Nephron progenitor cell (in vitro differentiated cells): ENCODE measurements at regions not wholly inside any gene's neighbourhood (a gene's known extent, or its start where the extent isn't known, plus 50 kb on each side); places are given as distances from the start of the nearest gene placed in this dataset.
A peak's percentile ranks its signal among the peaks of the same experiment; 100 is the strongest.
"Not testable (repeated sequence)": the region's sequence is repeated elsewhere in the genome, so short reads cannot be mapped to it uniquely, and the experiment has no call there.

Experiments used
- DNase-seq: peaks from one replicate; pipeline ENCODE4 v3.0.0; 2021
- H3K27ac Mint-ChIP-seq: 2 replicates; pipeline ENCODE4 v1.8.0; 2021; ENCODE audit warnings: mild to moderate bottlenecking, moderate library complexity, mixed read lengths
- H3K27me3 Mint-ChIP-seq: 2 replicates; pipeline ENCODE4 v1.8.0; 2021; ENCODE audit warnings: mild to moderate bottlenecking, low read depth, mixed read lengths; ENCODE audit not compliant: poor library complexity
- H3K36me3 Mint-ChIP-seq: 2 replicates; pipeline ENCODE4 v1.8.0; 2021; ENCODE audit warnings: low read depth, mixed read lengths
- H3K4me1 Mint-ChIP-seq: 2 replicates; pipeline ENCODE4 v1.8.0; 2021; ENCODE audit warnings: mixed read lengths
- H3K4me3 Mint-ChIP-seq: 2 replicates; pipeline ENCODE4 v1.8.0; 2021; ENCODE audit warnings: mild to moderate bottlenecking, moderate library complexity, mixed read lengths
- H3K9me3 Mint-ChIP-seq: 2 replicates; pipeline ENCODE4 v1.8.0; 2021; ENCODE audit warnings: mild to moderate bottlenecking, moderate library complexity, mixed read lengths
- CTCF ChIP-seq: fragments of 200-600 bp; sonication (generic); IDR thresholded peaks from 2 replicates; pipeline ENCODE4 v1.5.0; 2021; ENCODE audit warnings: antibody characterized with exemption

- TF ChIP-seq CTCF: no peak
- Mint-ChIP-seq H3K9me3 (no peaks in the 10 kb centered on the region), H3K4me3 (no peak overlapping the region), H3K36me3 (no peaks in the 10 kb centered on the region), H3K27ac (no peak overlapping the region), H3K4me1 (peaks cover 34% of the 10 kb centered on the region), H3K27me3 (peaks cover 7% of the 10 kb centered on the region)
- DNase-seq: no peak
Observed at GRCh38 chr20:48493966-48494365, 333.8 kb downstream of the PREX1 start.

- DNase-seq, H3K27ac Mint-ChIP-seq, H3K36me3 Mint-ChIP-seq, H3K9me3 Mint-ChIP-seq, H3K27me3 Mint-ChIP-seq, H3K4me3 Mint-ChIP-seq: not testable (repeated sequence)
- peaks cover 35% of the 10 kb centered on the region for H3K4me1 Mint-ChIP-seq
Observed at GRCh38 chr20:48493331-48493730, 334.5 kb downstream of the PREX1 start.

GRCh38 chr20:48492715-48493070 lies 335.1 kb downstream of the PREX1 start:
- Mint-ChIP-seq H3K36me3 (no peaks in the 10 kb centered on the region), H3K4me3 (no peak overlapping the region), H3K4me1 (peaks cover 38% of the 10 kb centered on the region), H3K9me3 (no peaks in the 10 kb centered on the region), H3K27me3 (peaks cover 7% of the 10 kb centered on the region), H3K27ac (no peak overlapping the region)
- TF ChIP-seq CTCF: no peak
- DNase-seq: no peak

- Mint-ChIP-seq H3K36me3 (no peaks in the 10 kb centered on the region), H3K4me1 (peaks cover 43% of the 10 kb centered on the region), H3K27me3 (peaks cover 7% of the 10 kb centered on the region)
Observed at GRCh38 chr20:48492015-48492714, 335.6 kb downstream of the PREX1 start.

GRCh38 chr20:48490961-48491831 lies 336.6 kb downstream of the PREX1 start:
- Mint-ChIP-seq H3K36me3 (no peaks in the 10 kb centered on the region), H3K27ac (peak overlapping the region; percentile 25), H3K4me1 (peaks cover 53% of the 10 kb centered on the region), H3K27me3 (peaks cover 7% of the 10 kb centered on the region), H3K4me3 (no peak overlapping the region), H3K9me3 (no peaks in the 10 kb centered on the region)
- DNase-seq: no peak
- no peak for TF ChIP-seq CTCF

More at GRCh38 chr20:48492015-48492714, 335.6 kb downstream of the PREX1 start:
- no peak for TF ChIP-seq CTCF
- no peak for DNase-seq
- no peak overlapping the region for H3K27ac Mint-ChIP-seq
- no peak overlapping the region for H3K4me3 Mint-ChIP-seq
- H3K9me3 Mint-ChIP-seq: no peaks in the 10 kb centered on the region

GRCh38 chr20:48490341-48490740 lies 337.5 kb downstream of the PREX1 start:
- not testable (repeated sequence) for H3K4me3 Mint-ChIP-seq, DNase-seq, H3K27ac Mint-ChIP-seq, H3K27me3 Mint-ChIP-seq, H3K9me3 Mint-ChIP-seq, H3K36me3 Mint-ChIP-seq
- H3K4me1 Mint-ChIP-seq: peaks cover 62% of the 10 kb centered on the region
